ENCODE measurements at regions not wholly inside any gene's neighbourhood (a gene's known extent, or its start where the extent isn't known, plus 50 kb on each side); places are given as distances from the start of the nearest gene placed in this dataset.

GRCh38 chr7:136348542-136349192 is 371.5 kb upstream of the MTPN start:
- no peak overlapping the region for H3K4me3 ChIP-seq (ENCODE audit: low read depth in 1 of 3, low read length in 3 of 3)
- peaks cover 0 to under 1% (median 0%) of the 10 kb centered on the region in 4 donors for H3K27me3 ChIP-seq (ENCODE audit: control insufficient read depth in 4 of 4, insufficient read depth in 4 of 4, low read length in 3 of 4)
- no peak overlapping the region for H3K27ac ChIP-seq (ENCODE audit: low read depth in 1 of 2, low read length in 2 of 2)
- no peak for DNase-seq (ENCODE audit: low spot score)
- H3K9me3 ChIP-seq (ENCODE audit: control insufficient read depth in 4 of 4, low read length in 3 of 4): no peaks in the 10 kb centered on the region
- no peak overlapping the region for H3K9ac ChIP-seq (ENCODE audit: low read depth in 1 of 2, low read length in 2 of 2)
- no peaks in the 10 kb centered on the region for H3K4me1 ChIP-seq (ENCODE audit: control insufficient read depth in 4 of 4, insufficient read depth in 4 of 4, low read length in 3 of 4)
- no peaks in the 10 kb centered on the region for H3K36me3 ChIP-seq (ENCODE audit: control insufficient read depth in 4 of 4, insufficient read depth in 3 of 4, low read depth in 1 of 4, low read length in 3 of 4)
- no peak for TF ChIP-seq RAD21 (IDR thresholded peaks at IDR 0.05)
- TF ChIP-seq MAX (IDR thresholded peaks at IDR 0.05): no peak
- no peak for TF ChIP-seq RXRA (IDR thresholded peaks at IDR 0.05)
- TF ChIP-seq EGR1 (IDR thresholded peaks at IDR 0.05; ENCODE audit: low read depth in 2 of 2): no peak
- TF ChIP-seq YY1 (IDR thresholded peaks at IDR 0.05): no peak
- no peak for TF ChIP-seq REST (IDR thresholded peaks at IDR 0.05)
- TF ChIP-seq ATF3 (IDR thresholded peaks at IDR 0.05): no peak
- TF ChIP-seq JUND (IDR thresholded peaks at IDR 0.05): no peak
- TF ChIP-seq HNF4G (IDR thresholded peaks at IDR 0.05): no peak
- no peak for TF ChIP-seq FOXA1 (IDR thresholded peaks at IDR 0.05)
- TF ChIP-seq TAF1 (conservative IDR thresholded peaks at IDR 0.05): no peak
- TF ChIP-seq CTCF (IDR thresholded peaks at IDR 0.05; ENCODE audit: low read depth, low read length, missing input control): no peak
- no peak for TF ChIP-seq HNF4A (conservative IDR thresholded peaks at IDR 0.05)
- 69% methylated on average over 7 of the region's 7 CpGs for WGBS

- DNase-seq (ENCODE audit: low spot score): no peak
- H3K9ac ChIP-seq (ENCODE audit: low read depth in 1 of 2, low read length in 2 of 2): no peak overlapping the region
- H3K27me3 ChIP-seq (ENCODE audit: control insufficient read depth in 4 of 4, insufficient read depth in 4 of 4, low read length in 3 of 4): no peaks in the 10 kb centered on the region
- H3K4me3 ChIP-seq (ENCODE audit: low read depth in 1 of 3, low read length in 3 of 3): no peak overlapping the region
- H3K9me3 ChIP-seq (ENCODE audit: control insufficient read depth in 4 of 4, low read length in 3 of 4): no peaks in the 10 kb centered on the region
- WGBS: 50% methylated on average over 3 of the region's 3 CpGs
- H3K4me1 ChIP-seq (ENCODE audit: control insufficient read depth in 4 of 4, insufficient read depth in 4 of 4, low read length in 3 of 4): no peaks in the 10 kb centered on the region
- H3K36me3 ChIP-seq (ENCODE audit: control insufficient read depth in 4 of 4, insufficient read depth in 3 of 4, low read depth in 1 of 4, low read length in 3 of 4): no peaks in the 10 kb centered on the region
- no peak overlapping the region for H3K27ac ChIP-seq (ENCODE audit: low read depth in 1 of 2, low read length in 2 of 2)
- TF ChIP-seq SP1 (IDR thresholded peaks at IDR 0.05): no peak
- no peak for TF ChIP-seq FOXA1 (IDR thresholded peaks at IDR 0.05)
- TF ChIP-seq GABPA (IDR thresholded peaks at IDR 0.05 in 1 of 2, conservative IDR thresholded peaks at IDR 0.05 in 1 of 2): no peak
- no peak for TF ChIP-seq CTCF (IDR thresholded peaks at IDR 0.05; ENCODE audit: low read depth, low read length, missing input control)
- TF ChIP-seq NR2F2 (IDR thresholded peaks at IDR 0.05): no peak
- TF ChIP-seq TAF1 (conservative IDR thresholded peaks at IDR 0.05): no peak
- TF ChIP-seq REST (IDR thresholded peaks at IDR 0.05): no peak
- TF ChIP-seq ATF3 (IDR thresholded peaks at IDR 0.05): no peak
- no peak for TF ChIP-seq FOXA2 (IDR thresholded peaks at IDR 0.05)
- TF ChIP-seq HNF4A (conservative IDR thresholded peaks at IDR 0.05): no peak
- TF ChIP-seq MAX (IDR thresholded peaks at IDR 0.05): no peak
- no peak for TF ChIP-seq HNF4G (IDR thresholded peaks at IDR 0.05)
- no peak for TF ChIP-seq RXRA (IDR thresholded peaks at IDR 0.05)
- TF ChIP-seq EGR1 (IDR thresholded peaks at IDR 0.05; ENCODE audit: low read depth in 2 of 2): no peak
Observed at GRCh38 chr7:136348142-136348541, 371.0 kb upstream of the MTPN start.

Data from liver (tissue), 8 donors.